ENCODE measurements at regions not wholly inside any gene's neighbourhood (a gene's known extent, or its start where the extent isn't known, plus 50 kb on each side); places are given as distances from the start of the nearest gene placed in this dataset.

GRCh38 chr2:55109219-55109891, 59.1 kb upstream of the RTN4 start (continued):
- TF ChIP-seq HNRNPLL (IDR thresholded peaks at IDR 0.05; ENCODE audit: low read depth, low read length, poor library complexity, severe bottlenecking) (no peak), GMEB1 (CRISPR knock-in tag; IDR thresholded peaks at IDR 0.05; ENCODE audit: borderline replicate concordance) (no peak), ZNF124 (CRISPR knock-in tag; IDR thresholded peaks at IDR 0.05) (0 out of 2 replicates have a peak, but pooled peaks have one; percentile 72), IRF1 (CRISPR knock-in tag; IDR thresholded peaks at IDR 0.05; ENCODE audit: low read depth) (no peak), RFX5 (IDR thresholded peaks at IDR 0.05; ENCODE audit: low read depth, low read length) (no peak), ZNF607 (CRISPR knock-in tag; IDR thresholded peaks at IDR 0.05; ENCODE audit: borderline replicate concordance) (no peak), ZNF644 (CRISPR knock-in tag; IDR thresholded peaks at IDR 0.05; ENCODE audit: low read depth) (no peak), MTERF4 (CRISPR knock-in tag; IDR thresholded peaks at IDR 0.05) (no peak), SYNCRIP (IDR thresholded peaks at IDR 0.05; ENCODE audit: insufficient read depth, low read depth, low read length) (no peak), RBFOX2 (IDR thresholded peaks at IDR 0.05; ENCODE audit: low read depth, low read length) (no peak), FIP1L1 (IDR thresholded peaks at IDR 0.05; ENCODE audit: borderline replicate concordance, insufficient read depth, low read depth, low read length) (no peak), STAT5B (CRISPR knock-in tag; IDR thresholded peaks at IDR 0.05) (no peak), MXI1 (IDR thresholded peaks at IDR 0.05; ENCODE audit: borderline replicate concordance, low read depth, low read length) (peak; percentile 12; the same call in 1 of the 3 replicates)
- TF ChIP-seq, protein P1, sequence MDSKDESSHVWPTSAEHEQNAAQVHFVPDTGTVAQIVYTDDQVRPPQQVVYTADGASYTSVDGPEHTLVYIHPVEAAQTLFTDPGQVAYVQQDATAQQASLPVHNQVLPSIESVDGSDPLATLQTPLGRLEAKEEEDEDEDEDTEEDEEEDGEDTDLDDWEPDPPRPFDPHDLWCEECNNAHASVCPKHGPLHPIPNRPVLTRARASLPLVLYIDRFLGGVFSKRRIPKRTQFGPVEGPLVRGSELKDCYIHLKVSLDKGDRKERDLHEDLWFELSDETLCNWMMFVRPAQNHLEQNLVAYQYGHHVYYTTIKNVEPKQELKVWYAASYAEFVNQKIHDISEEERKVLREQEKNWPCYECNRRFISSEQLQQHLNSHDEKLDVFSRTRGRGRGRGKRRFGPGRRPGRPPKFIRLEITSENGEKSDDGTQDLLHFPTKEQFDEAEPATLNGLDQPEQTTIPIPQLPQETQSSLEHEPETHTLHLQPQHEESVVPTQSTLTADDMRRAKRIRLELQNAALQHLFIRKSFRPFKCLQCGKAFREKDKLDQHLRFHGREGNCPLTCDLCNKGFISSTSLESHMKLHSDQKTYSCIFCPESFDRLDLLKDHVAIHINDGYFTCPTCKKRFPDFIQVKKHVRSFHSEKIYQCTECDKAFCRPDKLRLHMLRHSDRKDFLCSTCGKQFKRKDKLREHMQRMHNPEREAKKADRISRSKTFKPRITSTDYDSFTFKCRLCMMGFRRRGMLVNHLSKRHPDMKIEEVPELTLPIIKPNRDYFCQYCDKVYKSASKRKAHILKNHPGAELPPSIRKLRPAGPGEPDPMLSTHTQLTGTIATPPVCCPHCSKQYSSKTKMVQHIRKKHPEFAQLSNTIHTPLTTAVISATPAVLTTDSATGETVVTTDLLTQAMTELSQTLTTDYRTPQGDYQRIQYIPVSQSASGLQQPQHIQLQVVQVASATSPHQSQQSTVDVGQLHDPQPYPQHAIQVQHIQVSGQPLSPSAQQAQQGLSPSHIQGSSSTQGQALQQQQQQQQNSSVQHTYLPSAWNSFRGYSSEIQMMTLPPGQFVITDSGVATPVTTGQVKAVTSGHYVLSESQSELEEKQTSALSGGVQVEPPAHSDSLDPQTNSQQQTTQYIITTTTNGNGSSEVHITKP (CRISPR knock-in tag; IDR thresholded peaks at IDR 0.05; ENCODE audit: low read depth) = 0 out of 2 replicates have a peak, but pooled peaks have one; percentile 30
- TF ChIP-seq, protein P2, sequence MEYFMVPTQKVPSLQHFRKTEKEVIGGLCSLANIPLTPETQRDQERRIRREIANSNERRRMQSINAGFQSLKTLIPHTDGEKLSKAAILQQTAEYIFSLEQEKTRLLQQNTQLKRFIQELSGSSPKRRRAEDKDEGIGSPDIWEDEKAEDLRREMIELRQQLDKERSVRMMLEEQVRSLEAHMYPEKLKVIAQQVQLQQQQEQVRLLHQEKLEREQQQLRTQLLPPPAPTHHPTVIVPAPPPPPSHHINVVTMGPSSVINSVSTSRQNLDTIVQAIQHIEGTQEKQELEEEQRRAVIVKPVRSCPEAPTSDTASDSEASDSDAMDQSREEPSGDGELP (IDR thresholded peaks at IDR 0.05; ENCODE audit: borderline replicate concordance, low read depth) = peak; percentile 94

All from HepG2 (cell line).